GM21717 (cell line): ENCODE measurements at regions not wholly inside any gene's neighbourhood (a gene's known extent, or its start where the extent isn't known, plus 50 kb on each side); places are given as distances from the start of the nearest gene placed in this dataset.

Experiments
- ATAC-seq: cut with Tn5 transposase; IDR thresholded peaks from one replicate; pipeline ENCODE4 v1.9.1; 2021; ENCODE audit warnings: mild to moderate bottlenecking, moderate library complexity; ENCODE audit not compliant: unreplicated experiment

- no peak for ATAC-seq
Observed at GRCh38 chr1:224486801-224487583, 52.4 kb upstream of the WDR26 start.

- ATAC-seq: no peak
Observed at GRCh38 chr1:224488806-224489499, 54.4 kb upstream of the WDR26 start.

DNA sequence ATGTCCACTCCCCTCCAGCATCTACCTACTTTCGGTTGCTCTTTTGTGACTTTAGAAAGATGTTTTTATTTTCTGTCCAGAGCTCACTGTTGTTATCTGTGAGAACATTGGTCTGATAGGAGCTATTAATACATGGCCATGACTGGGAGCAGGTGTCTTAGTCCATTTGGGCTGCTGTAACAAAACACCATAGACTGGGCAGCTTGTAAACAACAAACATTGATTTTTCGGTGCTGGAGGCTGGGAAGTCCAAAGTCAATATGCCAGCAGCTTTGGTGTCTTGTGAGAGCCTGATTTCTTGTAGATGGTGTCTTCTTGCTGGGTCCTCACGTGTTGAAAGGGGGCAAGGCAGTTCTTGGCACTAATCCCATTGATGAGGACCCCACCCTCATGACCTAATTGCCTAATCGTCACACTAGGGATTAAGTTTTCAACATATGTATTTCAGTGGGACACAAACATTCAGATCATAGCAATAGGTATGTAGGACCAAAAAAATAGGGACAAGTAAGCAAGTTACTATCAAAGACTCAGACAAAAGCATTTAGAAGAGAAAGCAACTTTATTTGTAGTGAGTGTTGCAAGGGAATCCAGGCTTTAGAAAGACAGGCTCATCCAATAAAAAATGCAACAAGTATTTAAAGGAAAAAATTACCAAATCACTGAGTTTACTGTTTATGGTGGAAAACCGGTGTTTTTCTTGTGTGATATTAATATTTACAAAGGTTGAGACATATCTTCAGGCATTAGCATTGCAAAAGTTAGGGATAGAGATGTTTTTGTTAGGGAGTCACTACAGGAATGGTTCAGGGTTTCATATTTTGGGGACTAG is 55.2 kb upstream of the WDR26 start:
- no peak for ATAC-seq

GRCh38 chr1:224490549-224491537 is 56.2 kb upstream of the WDR26 start:
- no peak for ATAC-seq

DNA sequence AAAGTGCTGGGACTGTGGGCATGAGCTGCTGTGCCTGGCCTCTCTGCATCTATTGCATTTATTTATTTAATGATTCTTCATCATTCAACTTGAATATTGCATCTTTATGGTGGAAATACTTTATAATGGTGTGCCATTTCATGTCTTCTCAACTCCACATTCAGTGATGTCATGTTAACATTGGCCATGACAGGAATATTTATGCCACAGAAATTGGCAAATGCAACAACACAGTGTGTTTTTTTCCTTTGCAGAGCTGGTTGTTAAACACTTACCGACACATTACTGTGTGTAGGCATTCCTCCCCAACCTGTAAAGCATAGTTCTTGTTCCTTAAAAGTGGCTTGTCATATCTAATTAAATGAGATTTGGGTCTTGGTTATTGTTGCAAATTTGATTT is 57.4 kb upstream of the WDR26 start:
- no peak for ATAC-seq

DNA sequence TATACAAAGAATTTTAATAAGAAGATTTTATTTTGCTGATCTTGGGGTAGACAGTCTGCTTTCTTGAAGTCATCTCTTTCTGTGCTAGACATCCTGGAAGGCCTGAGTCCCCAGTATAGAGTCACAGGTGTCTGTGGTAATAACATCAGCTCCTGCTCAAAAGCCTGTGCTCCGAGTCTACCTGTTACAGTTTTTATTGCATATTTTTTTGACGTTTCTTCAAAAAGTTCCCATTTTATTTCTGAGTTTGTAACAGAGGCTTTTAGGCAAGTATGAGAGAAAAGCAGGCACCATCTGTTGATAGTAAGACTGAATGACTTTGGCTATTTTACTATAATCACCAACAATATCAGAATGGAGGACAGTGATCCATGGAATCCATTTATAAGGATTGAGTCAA is 58.0 kb upstream of the WDR26 start:
- ATAC-seq: no peak

DNA sequence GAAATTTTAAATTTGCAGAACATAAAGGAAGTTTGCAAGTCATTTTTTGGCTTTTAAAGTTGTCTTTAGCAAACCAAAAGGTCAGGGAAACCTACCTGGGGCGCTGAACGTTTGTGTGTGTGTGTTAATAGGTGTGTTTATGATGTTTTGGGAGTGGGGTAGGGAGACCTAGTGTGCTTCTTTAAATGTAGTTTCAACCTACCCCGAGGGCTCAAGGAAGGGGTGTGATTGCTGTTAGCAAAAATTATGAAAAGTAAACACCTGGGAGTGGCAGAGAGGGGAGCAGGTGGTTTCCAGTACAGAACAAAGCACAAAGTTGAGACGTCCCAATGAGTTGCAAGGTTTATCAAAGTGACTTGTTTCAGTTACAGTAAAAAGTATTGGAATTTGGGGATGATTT is 58.7 kb upstream of the WDR26 start:
- ATAC-seq: no peak

DNA sequence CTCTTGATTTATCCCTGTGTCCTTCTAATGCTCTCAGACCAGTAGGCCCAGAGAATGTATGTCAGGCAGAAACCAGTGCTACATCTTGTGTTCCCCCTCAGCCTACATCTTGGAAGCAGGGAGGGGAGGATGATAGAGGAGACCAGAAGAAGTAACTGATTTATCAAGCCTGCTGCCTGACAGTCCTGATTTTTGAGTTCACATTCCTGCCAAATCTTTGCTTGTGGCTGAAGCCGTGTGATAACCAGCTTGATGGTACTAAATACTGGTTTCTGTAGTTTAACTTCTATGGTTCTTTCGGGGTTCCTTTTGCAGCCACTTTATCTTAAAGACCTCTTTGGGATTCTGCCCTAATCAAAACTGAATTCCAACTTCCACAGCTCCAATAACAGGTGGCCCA is 59.7 kb upstream of the WDR26 start:
- no peak for ATAC-seq

- no peak for ATAC-seq
Observed at GRCh38 chr1:224495866-224496265, 61.3 kb upstream of the WDR26 start.

GRCh38 chr1:224496826-224497225 is 62.2 kb upstream of the WDR26 start:
- ATAC-seq: no peak

DNA sequence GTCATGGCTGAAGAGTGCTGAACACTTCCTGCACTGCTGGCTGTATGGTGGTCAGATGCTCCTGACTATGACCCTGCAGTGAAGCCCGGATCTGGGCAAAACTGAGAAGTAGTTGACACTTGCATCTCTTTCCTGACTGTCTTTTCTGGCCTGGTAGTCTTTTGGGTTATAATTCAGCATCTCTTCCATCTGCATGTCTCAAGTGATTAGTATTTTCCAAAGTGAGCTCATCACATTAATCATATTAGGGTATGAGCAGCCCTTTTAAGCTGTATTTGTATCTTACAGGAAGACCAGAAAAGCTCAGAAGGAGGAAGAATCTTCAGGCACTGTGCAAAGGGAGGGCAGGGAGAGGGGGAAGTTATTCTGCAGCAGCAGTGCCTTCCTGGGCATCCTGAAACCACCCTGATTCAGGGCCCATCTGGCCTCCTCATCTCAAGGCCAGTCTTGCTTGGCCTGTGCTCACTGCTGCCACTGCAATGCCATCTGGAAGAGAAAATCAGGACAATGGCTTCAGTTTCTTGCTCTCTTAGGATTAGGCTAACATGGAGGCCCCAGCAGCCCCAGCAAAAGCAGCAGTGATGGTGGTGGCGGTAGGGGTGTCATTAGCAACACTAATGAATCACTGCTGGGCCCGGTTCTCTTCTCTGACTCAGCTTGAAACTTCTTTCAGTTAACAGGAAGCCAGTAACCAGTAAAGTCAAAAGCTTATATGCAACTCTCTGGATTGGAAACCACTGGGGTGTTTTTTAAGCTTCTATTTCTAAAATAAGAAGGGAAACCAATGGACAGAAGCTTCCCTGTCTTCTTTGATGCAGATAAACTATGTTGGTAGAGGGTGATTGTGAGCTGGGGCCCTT is 63.3 kb upstream of the WDR26 start:
- ATAC-seq: peak; percentile 97

- ATAC-seq: no peak
Observed at GRCh38 chr1:224498574-224499170, 64.1 kb upstream of the WDR26 start.

GRCh38 chr1:224499204-224499603 is 64.6 kb upstream of the WDR26 start:
- ATAC-seq: no peak

GRCh38 chr1:224500796-224501195 is 66.2 kb upstream of the WDR26 start:
- ATAC-seq: no peak

DNA sequence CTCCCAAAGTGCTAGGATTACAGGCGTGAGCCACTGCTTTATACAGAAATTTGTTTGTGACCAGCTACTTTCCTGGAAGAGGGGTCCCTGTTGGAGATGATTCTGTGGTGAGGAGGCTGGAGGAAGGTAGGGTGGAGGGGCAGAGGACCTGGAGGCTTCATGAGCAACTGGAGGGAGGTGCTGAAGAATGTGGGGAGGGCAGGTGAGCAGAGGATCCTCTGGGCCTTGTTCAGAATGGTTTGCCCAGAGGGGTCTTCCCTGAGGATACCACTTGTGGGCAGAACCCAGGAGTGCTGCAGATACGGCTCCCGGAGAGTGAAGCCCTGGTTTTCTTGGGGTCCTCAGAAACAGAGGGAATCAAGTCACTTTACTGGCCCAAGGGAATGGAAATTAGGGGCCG is 67.2 kb upstream of the WDR26 start:
- no peak for ATAC-seq

GRCh38 chr1:224502459-224503160 is 68.0 kb upstream of the WDR26 start:
- no peak for ATAC-seq

GRCh38 chr1:224503161-224504118 is 68.8 kb upstream of the WDR26 start:
- ATAC-seq: peak; percentile 91
